Activated T-helper 2 cell treated with anti-CD3 and anti-CD28 coated beads, Interferon-gamma antibody, Interleukin-2, Interleukin-4, amounts not matched to agents 10 μg/mL and 5 μg/mL and 100 μg/mL, durations not matched to agents 14 hours and 24 hours and 36 hours (primary cell): ENCODE measurements at regions not wholly inside any gene's neighbourhood (a gene's known extent, or its start where the extent isn't known, plus 50 kb on each side); places are given as distances from the start of the nearest gene placed in this dataset.

ENCODE experiments used
- DNase-seq: peaks from one replicate; pipeline ENCODE4 v3.0.0; 2021; ENCODE audit warnings: low spot score
- H3K27ac Mint-ChIP-seq: one replicate; pipeline ENCODE4 v1.8.0; 2021; ENCODE audit warnings: mixed read lengths
- H3K27me3 Mint-ChIP-seq: one replicate; pipeline ENCODE4 v1.8.0; 2021; ENCODE audit warnings: low read depth, mixed read lengths
- H3K36me3 Mint-ChIP-seq: one replicate; pipeline ENCODE4 v1.8.0; 2021; ENCODE audit warnings: low read depth, mixed read lengths
- H3K4me1 Mint-ChIP-seq: one replicate; pipeline ENCODE4 v1.8.0; 2021; ENCODE audit warnings: low read depth, mixed read lengths
- H3K4me3 Mint-ChIP-seq: one replicate; pipeline ENCODE4 v1.8.0; 2021; ENCODE audit warnings: low read depth, mild to moderate bottlenecking, moderate library complexity, mixed read lengths
- H3K9me3 Mint-ChIP-seq: one replicate; pipeline ENCODE4 v1.8.0; 2021; ENCODE audit warnings: mixed read lengths
- intact Hi-C: fragments of 100-400 bp; cut with micrococcal nuclease; formaldehyde crosslinking; loops from one replicate; pipeline ENCODE4 v1.15.1; 2023

DNA sequence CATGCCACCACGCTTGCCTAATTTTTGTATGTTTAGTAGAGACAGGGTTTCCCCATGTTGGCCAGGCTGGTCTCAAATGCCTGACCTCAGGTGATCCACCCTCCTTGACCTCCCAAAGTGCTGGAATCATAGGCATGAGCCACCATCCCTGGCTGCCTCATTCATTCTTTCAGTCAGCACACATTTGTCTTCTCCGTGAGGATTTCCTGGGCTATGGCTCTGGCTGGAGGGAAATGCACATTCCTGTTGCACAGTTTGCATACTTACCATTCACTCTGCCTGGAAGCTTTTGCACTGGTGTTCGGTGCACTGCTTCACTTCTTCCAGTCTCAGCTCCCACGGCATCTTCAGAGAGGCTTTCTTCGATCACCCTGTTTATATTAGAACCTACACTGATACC lies 267.8 kb downstream of the STIM2 start:
- Mint-ChIP-seq H3K27ac (no peak overlapping the region), H3K27me3 (no peaks in the 10 kb centered on the region), H3K36me3 (no peaks in the 10 kb centered on the region), H3K9me3 (peaks cover under 1% of the 10 kb centered on the region), H3K4me1 (no peaks in the 10 kb centered on the region), H3K4me3 (no peak overlapping the region)
- intact Hi-C loops: no loop called here
- DNase-seq: no peak

- H3K4me1 Mint-ChIP-seq: no peaks in the 10 kb centered on the region
- H3K4me3 Mint-ChIP-seq: no peak overlapping the region
- no peak for DNase-seq
- H3K27ac Mint-ChIP-seq: no peak overlapping the region
- H3K36me3 Mint-ChIP-seq: no peaks in the 10 kb centered on the region
- intact Hi-C loops: no loop called here
- H3K9me3 Mint-ChIP-seq: peaks cover 4% of the 10 kb centered on the region
- no peaks in the 10 kb centered on the region for H3K27me3 Mint-ChIP-seq
Observed at GRCh38 chr4:27129871-27130366, 269.3 kb downstream of the STIM2 start.

DNA sequence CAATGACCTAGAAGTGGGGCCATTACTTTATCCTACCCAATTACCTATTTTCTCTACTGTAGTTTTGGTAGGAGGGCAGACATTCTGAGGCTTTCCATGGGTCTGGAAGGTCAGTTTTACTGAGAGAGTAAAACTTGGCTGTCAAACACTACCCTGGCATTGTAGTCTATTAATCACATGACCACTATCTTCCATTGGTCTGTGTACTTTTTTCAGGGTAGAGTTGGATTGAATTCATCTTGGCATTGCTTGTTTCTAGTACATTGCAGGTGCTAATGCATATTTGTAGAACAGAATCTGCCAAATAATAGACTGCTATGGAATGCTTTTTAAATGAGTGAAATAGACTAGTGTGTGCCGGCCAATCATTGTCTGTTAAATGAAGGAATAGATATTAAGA lies 271.9 kb downstream of the STIM2 start:
- Mint-ChIP-seq H3K36me3 (no peaks in the 10 kb centered on the region), H3K27me3 (no peaks in the 10 kb centered on the region), H3K4me1 (no peaks in the 10 kb centered on the region), H3K27ac (no peak overlapping the region), H3K4me3 (no peak overlapping the region), H3K9me3 (peaks cover 4% of the 10 kb centered on the region)
- DNase-seq: no peak
- intact Hi-C loops: no loop called here

DNA sequence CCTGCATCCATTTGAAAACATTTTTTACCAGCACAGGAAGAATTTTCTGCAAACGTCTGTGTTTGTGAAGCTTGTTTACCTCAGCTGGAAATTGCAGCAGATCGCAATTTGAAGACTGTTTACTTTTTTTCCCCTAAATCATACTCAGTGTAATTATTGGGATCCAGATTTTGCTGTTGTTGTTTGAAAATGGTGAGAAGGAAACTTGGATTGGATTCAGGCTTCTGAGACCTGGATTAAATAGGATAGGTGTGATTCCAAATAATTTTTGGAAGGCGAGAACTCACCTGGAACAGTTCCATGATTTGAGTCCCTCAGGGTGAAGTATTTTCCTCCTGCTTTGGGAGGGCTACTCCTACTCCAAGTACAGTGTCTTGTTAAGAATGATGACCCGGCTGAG lies 279.8 kb downstream of the STIM2 start:
- H3K4me1 Mint-ChIP-seq: no peaks in the 10 kb centered on the region
- H3K27me3 Mint-ChIP-seq: no peaks in the 10 kb centered on the region
- H3K36me3 Mint-ChIP-seq: no peaks in the 10 kb centered on the region
- H3K4me3 Mint-ChIP-seq: no peak overlapping the region
- DNase-seq: no peak
- no peaks in the 10 kb centered on the region for H3K9me3 Mint-ChIP-seq
- intact Hi-C loops: no loop called here
- no peak overlapping the region for H3K27ac Mint-ChIP-seq

DNA sequence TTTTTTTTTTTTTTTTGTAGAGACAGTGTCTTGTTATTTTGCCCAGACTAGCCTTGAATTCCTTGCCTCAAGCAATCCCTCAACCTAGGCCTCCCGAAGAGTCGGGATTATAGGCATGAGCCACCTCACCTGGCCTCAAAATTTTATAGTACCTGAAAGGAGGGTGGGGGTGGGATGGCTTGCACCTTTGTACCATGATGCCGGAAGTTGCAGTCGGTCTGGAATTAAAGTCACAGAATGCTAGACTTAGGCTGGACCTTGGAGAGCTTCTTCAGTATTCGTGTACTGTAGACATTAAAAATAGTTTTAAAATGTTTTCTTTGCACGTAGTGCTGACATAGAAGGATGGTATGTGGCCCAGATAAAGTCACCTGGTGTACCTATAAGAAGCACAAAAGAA lies 280.9 kb downstream of the STIM2 start:
- Mint-ChIP-seq H3K27ac (no peak overlapping the region), H3K36me3 (no peaks in the 10 kb centered on the region), H3K9me3 (no peaks in the 10 kb centered on the region), H3K27me3 (no peaks in the 10 kb centered on the region), H3K4me3 (no peak overlapping the region), H3K4me1 (no peaks in the 10 kb centered on the region)
- DNase-seq: no peak
- intact Hi-C loops: no loop called here

DNA sequence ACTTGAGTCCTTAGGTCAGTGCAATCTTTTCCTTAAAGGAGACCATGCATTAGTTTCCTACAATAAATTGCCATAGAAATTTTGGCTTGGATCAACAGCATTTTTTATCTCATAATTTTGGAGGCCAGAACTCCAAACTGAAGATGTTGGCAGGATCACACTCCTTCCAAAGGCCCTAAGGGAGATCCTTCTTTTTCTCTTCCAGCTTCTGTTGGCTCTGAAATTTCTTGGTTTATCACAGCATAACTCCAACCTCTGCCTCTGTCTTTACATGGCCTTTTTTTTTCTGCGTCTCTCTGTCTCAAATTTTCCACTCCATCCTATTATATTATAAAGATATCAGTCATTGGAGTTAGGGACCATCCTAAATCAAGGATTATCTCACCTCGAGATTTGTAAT lies 282.2 kb downstream of the STIM2 start:
- H3K27me3 Mint-ChIP-seq: no peaks in the 10 kb centered on the region
- H3K36me3 Mint-ChIP-seq: no peaks in the 10 kb centered on the region
- peaks cover 5% of the 10 kb centered on the region for H3K9me3 Mint-ChIP-seq
- no peak overlapping the region for H3K4me3 Mint-ChIP-seq
- DNase-seq: no peak
- H3K4me1 Mint-ChIP-seq: no peaks in the 10 kb centered on the region
- intact Hi-C loops: no loop called here
- H3K27ac Mint-ChIP-seq: no peak overlapping the region

- H3K27ac Mint-ChIP-seq: no peak overlapping the region
- no peaks in the 10 kb centered on the region for H3K36me3 Mint-ChIP-seq
- no peaks in the 10 kb centered on the region for H3K27me3 Mint-ChIP-seq
- peaks cover 5% of the 10 kb centered on the region for H3K9me3 Mint-ChIP-seq
- intact Hi-C loops: no loop called here
- no peak overlapping the region for H3K4me3 Mint-ChIP-seq
- H3K4me1 Mint-ChIP-seq: no peaks in the 10 kb centered on the region
- no peak for DNase-seq
Observed at GRCh38 chr4:27145597-27145996, 285.0 kb downstream of the STIM2 start.

GRCh38 chr4:27148211-27148895 lies 287.7 kb downstream of the STIM2 start:
- no peak for DNase-seq
- H3K27ac Mint-ChIP-seq: no peak overlapping the region
- H3K4me3 Mint-ChIP-seq: no peak overlapping the region
- H3K9me3 Mint-ChIP-seq: peaks cover 5% of the 10 kb centered on the region
- no peaks in the 10 kb centered on the region for H3K4me1 Mint-ChIP-seq
- no peaks in the 10 kb centered on the region for H3K36me3 Mint-ChIP-seq
- intact Hi-C loops: no loop called here
- H3K27me3 Mint-ChIP-seq: no peaks in the 10 kb centered on the region

DNA sequence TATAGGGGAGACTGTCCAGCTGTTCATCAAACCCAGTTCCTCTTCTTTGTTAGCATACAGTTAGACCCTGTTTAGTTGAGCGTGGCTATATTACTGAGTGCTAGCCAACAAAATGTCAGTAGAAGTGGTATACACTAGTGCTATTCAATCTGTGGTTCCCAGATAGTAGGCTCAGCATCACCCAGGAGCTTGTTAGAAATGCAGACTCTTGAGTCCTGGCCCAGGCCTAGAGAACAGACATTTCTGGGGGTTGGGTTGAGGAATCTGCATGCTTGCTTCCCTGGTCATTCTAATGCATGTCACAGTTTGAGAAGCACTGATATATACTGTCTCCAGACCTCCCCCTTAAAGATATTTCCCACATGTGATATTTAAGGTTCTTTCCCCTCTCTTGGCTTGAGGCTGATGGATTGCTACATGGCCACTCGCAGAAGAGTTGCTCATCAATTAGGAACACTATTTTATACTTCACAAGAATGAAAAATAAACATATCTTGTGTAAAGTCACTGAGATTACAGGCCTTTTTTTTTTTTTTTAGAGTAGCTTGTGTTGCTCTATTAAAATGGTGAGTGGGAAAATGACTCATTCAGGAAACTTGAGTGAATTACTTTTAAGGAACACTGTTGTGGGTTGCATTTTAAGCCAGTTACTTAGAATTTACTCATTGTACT lies 289.0 kb downstream of the STIM2 start:
- intact Hi-C loops: no loop called here
- Mint-ChIP-seq H3K4me3 (no peak overlapping the region), H3K9me3 (peaks cover 5% of the 10 kb centered on the region), H3K4me1 (no peaks in the 10 kb centered on the region), H3K36me3 (no peaks in the 10 kb centered on the region), H3K27ac (no peak overlapping the region), H3K27me3 (no peaks in the 10 kb centered on the region)
- no peak for DNase-seq

DNA sequence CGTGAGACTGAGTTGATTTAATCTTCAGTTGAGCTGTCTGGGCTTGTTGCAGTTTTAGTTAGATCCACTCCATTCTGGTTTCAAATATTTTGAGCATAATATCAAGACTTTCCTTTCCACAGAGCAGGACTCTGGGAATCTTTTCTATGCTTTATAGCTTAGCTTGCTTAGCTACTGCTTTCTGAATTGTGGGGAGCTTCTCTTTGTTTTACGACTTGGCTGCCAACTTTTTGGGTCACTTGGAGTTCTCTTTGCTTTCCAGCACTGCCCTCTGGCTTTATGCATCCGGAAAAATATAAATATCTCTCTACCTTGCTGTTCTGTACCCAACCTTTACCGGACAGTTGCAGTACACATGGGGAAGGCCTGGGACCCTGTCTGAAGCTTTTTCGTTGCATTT lies 292.1 kb downstream of the STIM2 start:
- H3K36me3 Mint-ChIP-seq: no peaks in the 10 kb centered on the region

GRCh38 chr4:27154706-27155105 lies 294.1 kb downstream of the STIM2 start:
- no peaks in the 10 kb centered on the region for H3K27me3 Mint-ChIP-seq
- H3K9me3 Mint-ChIP-seq: no peaks in the 10 kb centered on the region
- H3K36me3 Mint-ChIP-seq: no peaks in the 10 kb centered on the region
- H3K4me1 Mint-ChIP-seq: no peaks in the 10 kb centered on the region
- H3K4me3 Mint-ChIP-seq: no peak overlapping the region
- intact Hi-C loops: no loop called here
- no peak for DNase-seq
- no peak overlapping the region for H3K27ac Mint-ChIP-seq

More for the DNA sequence above, 292.1 kb downstream of the STIM2 start:
- Mint-ChIP-seq H3K27ac (no peak overlapping the region), H3K4me1 (no peaks in the 10 kb centered on the region), H3K9me3 (no peaks in the 10 kb centered on the region), H3K27me3 (no peaks in the 10 kb centered on the region), H3K4me3 (no peak overlapping the region)
- DNase-seq: no peak
- intact Hi-C loops: no loop called here

- Mint-ChIP-seq H3K27me3 (no peaks in the 10 kb centered on the region), H3K4me1 (no peaks in the 10 kb centered on the region), H3K27ac (no peak overlapping the region), H3K36me3 (no peaks in the 10 kb centered on the region), H3K4me3 (no peak overlapping the region), H3K9me3 (no peaks in the 10 kb centered on the region)
- intact Hi-C loops: no loop called here
- no peak for DNase-seq
Observed at GRCh38 chr4:27161191-27161590, 300.6 kb downstream of the STIM2 start.

- intact Hi-C loops: no loop called here
- Mint-ChIP-seq H3K27me3 (no peaks in the 10 kb centered on the region), H3K9me3 (no peaks in the 10 kb centered on the region), H3K4me3 (no peak overlapping the region), H3K27ac (no peak overlapping the region), H3K36me3 (no peaks in the 10 kb centered on the region), H3K4me1 (no peaks in the 10 kb centered on the region)
- no peak for DNase-seq
Observed at GRCh38 chr4:27168783-27169182, 308.1 kb downstream of the STIM2 start.
